ENCODE measurements at regions not wholly inside any gene's neighbourhood (a gene's known extent, or its start where the extent isn't known, plus 50 kb on each side); places are given as distances from the start of the nearest gene placed in this dataset.

- no peak for TF ChIP-seq CTCF (IDR thresholded peaks at IDR 0.05)
- Histone ChIP-seq H3K9me3 (no peaks in the 10 kb centered on the region), H3K4me1 (ENCODE audit: control insufficient read depth in 1 of 2, insufficient read depth in 1 of 2, low read depth in 1 of 2, low read length in 1 of 2) (no peaks in the 10 kb centered on the region), H3K36me3 (no peaks in the 10 kb centered on the region), H3K27ac (no peak overlapping the region), H3K4me3 (ENCODE audit: low read depth in 1 of 2, low read length in 1 of 2) (no peak overlapping the region), H3K27me3 (peaks cover 21% of the 10 kb centered on the region)
Measured at GRCh38 chr16:85209526-85210121, 97.4 kb upstream of the CIBAR2 start.

- Histone ChIP-seq H3K36me3 (no peaks in the 10 kb centered on the region), H3K27ac (no peak overlapping the region), H3K27me3 (peaks cover 20% of the 10 kb centered on the region), H3K4me3 (ENCODE audit: low read depth in 1 of 2, low read length in 1 of 2) (no peak overlapping the region), H3K4me1 (ENCODE audit: control insufficient read depth in 1 of 2, insufficient read depth in 1 of 2, low read depth in 1 of 2, low read length in 1 of 2) (no peaks in the 10 kb centered on the region), H3K9me3 (no peaks in the 10 kb centered on the region)
- no peak for TF ChIP-seq CTCF (IDR thresholded peaks at IDR 0.05)
Measured at GRCh38 chr16:85210423-85211169, 98.3 kb upstream of the CIBAR2 start.

- Histone ChIP-seq H3K27ac (no peak overlapping the region), H3K36me3 (no peaks in the 10 kb centered on the region), H3K4me3 (ENCODE audit: low read depth in 1 of 2, low read length in 1 of 2) (no peak overlapping the region), H3K27me3 (peaks cover 13% of the 10 kb centered on the region), H3K4me1 (ENCODE audit: control insufficient read depth in 1 of 2, insufficient read depth in 1 of 2, low read depth in 1 of 2, low read length in 1 of 2) (no peaks in the 10 kb centered on the region), H3K9me3 (no peaks in the 10 kb centered on the region)
- TF ChIP-seq CTCF (IDR thresholded peaks at IDR 0.05): no peak
Measured at GRCh38 chr16:85211271-85211801, 99.1 kb upstream of the CIBAR2 start.

- Histone ChIP-seq H3K4me3 (ENCODE audit: low read depth in 1 of 2, low read length in 1 of 2) (no peak overlapping the region), H3K27me3 (no peaks in the 10 kb centered on the region), H3K27ac (no peak overlapping the region), H3K36me3 (no peaks in the 10 kb centered on the region), H3K4me1 (ENCODE audit: control insufficient read depth in 1 of 2, insufficient read depth in 1 of 2, low read depth in 1 of 2, low read length in 1 of 2) (no peaks in the 10 kb centered on the region), H3K9me3 (no peaks in the 10 kb centered on the region)
- no peak for TF ChIP-seq CTCF (IDR thresholded peaks at IDR 0.05)
Measured at GRCh38 chr16:85213926-85214675, 101.8 kb upstream of the CIBAR2 start.

GRCh38 chr16:85215478-85216118 lies 103.3 kb upstream of the CIBAR2 start:
- no peak overlapping the region for H3K27ac ChIP-seq
- H3K4me1 ChIP-seq (ENCODE audit: control insufficient read depth in 1 of 2, insufficient read depth in 1 of 2, low read depth in 1 of 2, low read length in 1 of 2): no peaks in the 10 kb centered on the region

More at GRCh38 chr16:85215478-85216118, 103.3 kb upstream of the CIBAR2 start:
- Histone ChIP-seq H3K36me3 (no peaks in the 10 kb centered on the region), H3K4me3 (ENCODE audit: low read depth in 1 of 2, low read length in 1 of 2) (no peak overlapping the region), H3K27me3 (peaks cover 7% of the 10 kb centered on the region), H3K9me3 (no peaks in the 10 kb centered on the region)
- no peak for TF ChIP-seq CTCF (IDR thresholded peaks at IDR 0.05)
